Prostate gland (tissue), 2 donors: ENCODE measurements at regions not wholly inside any gene's neighbourhood (a gene's known extent, or its start where the extent isn't known, plus 50 kb on each side); places are given as distances from the start of the nearest gene placed in this dataset.

ENCODE experiments used
- DNase-seq: peaks from one replicate; pipeline ENCODE4 v3.0.0-alpha.2; 2019; ENCODE audit warnings: low spot score
- H3K27ac ChIP-seq, 2 donors: fragments of 200-600 bp; sonication (generic); 2 replicates each; pipeline ENCODE4 v1.5.1; 2017 to 2019
- H3K27me3 ChIP-seq: fragments of 200-600 bp; sonication (generic); replicated peaks from 2 replicates; pipeline ENCODE4 v1.5.1; 2019; ENCODE audit not compliant: insufficient read depth
- H3K36me3 ChIP-seq, 2 donors: fragments of 200-600 bp; sonication (generic); 1 replicate in 1 of 2; 2 replicates in 1 of 2; pipeline versions ENCODE4 v1.5.1 to v1.8.1; 2017 to 2019
- H3K4me1 ChIP-seq: fragments of 200-600 bp; sonication (generic); replicated peaks from 2 replicates; pipeline ENCODE4 v1.5.1; 2019
- H3K4me3 ChIP-seq, 2 donors: fragments of 200-600 bp; sonication (generic); 2 replicates each; pipeline ENCODE4 v1.5.1; 2017 to 2019
- H3K9me3 ChIP-seq: fragments of 200-600 bp; sonication (generic); 2 replicates; pipeline ENCODE4 v1.5.1; 2017
- CTCF ChIP-seq, 4 experiments: fragments of 200-600 bp in 2 of 4; fragments of 450-650 bp in 2 of 4; sonication (generic) in 2 of 4; IDR thresholded peaks; 1 replicate in 3 of 4; 2 replicates in 1 of 4; pipeline ENCODE4 v1.5.1; 2016 to 2019; ENCODE audit warnings: antibody characterized with exemption in 4 of 4, mild to moderate bottlenecking in 2 of 4, moderate library complexity in 2 of 4
- POLR2A ChIP-seq: fragments of 450-650 bp; IDR thresholded peaks from one replicate; pipeline ENCODE4 v1.6.1; 2016; ENCODE audit warnings: antibody characterized with exemption, mild to moderate bottlenecking
- POLR2AphosphoS5 ChIP-seq: sonication (generic); formaldehyde crosslinking; IDR thresholded peaks from one replicate; pipeline ENCODE4 v1.6.1; 2017; ENCODE audit warnings: antibody characterized with exemption
- WGBS: methylation state at CpG from one replicate; pipeline ENCODE4 v1.1.5; 2018; 5-methylcytosine and 5-hydroxymethylcytosine counted together
- intact Hi-C: fragments of 100-400 bp; cut with DNase I; formaldehyde crosslinking; loops from one replicate; pipeline ENCODE4 v1.14.2; 2022

GRCh38 chr1:67627906-67628305, 57.1 kb upstream of the GADD45A start:
- no peaks in the 10 kb centered on the region for H3K36me3 ChIP-seq
- no peaks in the 10 kb centered on the region for H3K9me3 ChIP-seq
- intact Hi-C loops = no loop called here
- no peak overlapping the region for H3K27ac ChIP-seq
- H3K27me3 ChIP-seq = no peaks in the 10 kb centered on the region
- no peaks in the 10 kb centered on the region for H3K4me1 ChIP-seq
- TF ChIP-seq CTCF (IDR thresholded peaks at IDR 0.05) (no peak), POLR2AphosphoS5 (no peak), POLR2A (no peak)
- DNase-seq = no peak
- no peak overlapping the region for H3K4me3 ChIP-seq
- WGBS = 77% methylated on average over 5 of the region's 5 CpGs

GRCh38 chr1:67629370-67630075, 55.5 kb upstream of the GADD45A start:
- no peaks in the 10 kb centered on the region for H3K9me3 ChIP-seq
- WGBS = 50% methylated on average over 1 of the region's 1 CpG
- intact Hi-C loops = no loop called here
- H3K27ac ChIP-seq = no peak overlapping the region
- TF ChIP-seq POLR2A (no peak), POLR2AphosphoS5 (peak; percentile 58)
- H3K27me3 ChIP-seq = no peaks in the 10 kb centered on the region
- no peak overlapping the region for H3K4me3 ChIP-seq
- H3K36me3 ChIP-seq = no peaks in the 10 kb centered on the region
- DNase-seq = peak; percentile 44
- no peaks in the 10 kb centered on the region for H3K4me1 ChIP-seq

GRCh38 chr1:67630438-67631045, 54.5 kb upstream of the GADD45A start:
- TF ChIP-seq CTCF (IDR thresholded peaks at IDR 0.05) = no peak
- Histone ChIP-seq H3K36me3 (no peaks in the 10 kb centered on the region), H3K27me3 (no peaks in the 10 kb centered on the region), H3K4me3 (no peak overlapping the region), H3K9me3 (no peaks in the 10 kb centered on the region), H3K4me1 (no peaks in the 10 kb centered on the region), H3K27ac (no peak overlapping the region)
- DNase-seq = no peak
- WGBS = 89% methylated on average over 2 of the region's 2 CpGs
- intact Hi-C loops = no loop called here

GRCh38 chr1:67632356-67632755, 52.6 kb upstream of the GADD45A start:
- Histone ChIP-seq H3K4me1 (no peaks in the 10 kb centered on the region), H3K36me3 (no peaks in the 10 kb centered on the region), H3K27ac (no peak overlapping the region), H3K9me3 (no peaks in the 10 kb centered on the region), H3K4me3 (no peak overlapping the region), H3K27me3 (no peaks in the 10 kb centered on the region)
- DNase-seq = no peak
- intact Hi-C loops = no loop called here
- TF ChIP-seq POLR2AphosphoS5 (no peak), POLR2A (no peak), CTCF (IDR thresholded peaks at IDR 0.05) (no peak)
- WGBS = 95% methylated on average over 6 of the region's 6 CpGs

GRCh38 chr1:67632811-67633655, 52.0 kb upstream of the GADD45A start:
- no peaks in the 10 kb centered on the region for H3K27me3 ChIP-seq

More at GRCh38 chr1:67632811-67633655, 52.0 kb upstream of the GADD45A start:
- Histone ChIP-seq H3K4me1 (no peaks in the 10 kb centered on the region), H3K9me3 (no peaks in the 10 kb centered on the region), H3K36me3 (no peaks in the 10 kb centered on the region), H3K4me3 (no peak overlapping the region), H3K27ac (no peak overlapping the region)
- no peak for DNase-seq
- intact Hi-C loops = no loop called here
- WGBS = 85% methylated on average over 10 of the region's 10 CpGs
- TF ChIP-seq POLR2AphosphoS5 = no peak
- TF ChIP-seq POLR2A = no peak
- no peak for TF ChIP-seq CTCF (IDR thresholded peaks at IDR 0.05)
